Fibroblast of the conjunctiva (primary cell): ENCODE measurements at regions not wholly inside any gene's neighbourhood (a gene's known extent, or its start where the extent isn't known, plus 50 kb on each side); places are given as distances from the start of the nearest gene placed in this dataset.

Experiments used
- DNase-seq: peaks from one replicate; pipeline ENCODE4 v3.0.0-alpha.2; 2010; ENCODE audit warnings: low read depth

GRCh38 chr4:96531836-96532235 is 691.9 kb downstream of the PDHA2 start:
- DNase-seq: no peak

DNA sequence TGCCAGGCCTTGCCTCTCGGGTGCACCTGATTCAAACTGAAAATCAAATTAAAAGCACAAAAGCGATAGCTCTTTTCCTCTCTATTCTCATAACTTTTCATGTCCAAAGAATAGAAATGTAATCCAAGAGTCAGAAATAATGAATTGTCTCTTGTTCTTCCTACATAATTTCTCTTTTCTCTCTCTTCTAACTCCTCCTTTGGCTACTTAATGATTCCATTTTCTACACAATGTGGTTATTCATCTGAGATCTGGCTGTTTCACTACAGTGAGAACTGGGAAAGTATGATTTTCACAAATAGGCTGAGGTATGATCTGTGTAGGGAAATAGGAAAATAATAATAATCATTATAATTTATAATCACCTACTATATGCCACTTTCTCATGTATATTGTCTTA is 703.5 kb downstream of the PDHA2 start:
- no peak for DNase-seq

GRCh38 chr4:96558466-96558865 is 718.6 kb downstream of the PDHA2 start:
- no peak for DNase-seq

GRCh38 chr4:96566755-96567154 is 726.9 kb downstream of the PDHA2 start:
- DNase-seq: no peak

GRCh38 chr4:96585304-96585703 is 745.4 kb downstream of the PDHA2 start:
- no peak for DNase-seq

- DNase-seq: no peak
Measured at GRCh38 chr4:96593422-96593821, 753.5 kb downstream of the PDHA2 start.

DNA sequence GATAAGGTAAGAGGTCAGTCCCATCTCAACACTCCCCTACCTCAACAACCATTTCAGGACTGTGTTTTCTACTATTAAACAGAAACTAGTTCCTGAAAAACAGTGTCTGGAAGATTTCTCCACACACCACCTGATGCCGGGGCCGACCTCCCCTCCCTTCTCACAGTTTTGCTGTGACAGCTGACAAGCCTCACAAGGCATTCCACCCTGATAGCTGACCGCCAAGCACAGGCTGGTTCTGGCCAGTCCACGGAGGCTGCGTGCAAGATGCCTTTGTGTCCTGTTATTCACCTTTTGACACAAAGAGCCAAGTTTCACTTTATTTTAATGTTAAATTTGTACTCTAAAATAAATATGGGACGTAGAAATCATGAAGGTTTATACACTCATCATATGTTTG is 758.6 kb downstream of the PDHA2 start:
- no peak for DNase-seq

DNA sequence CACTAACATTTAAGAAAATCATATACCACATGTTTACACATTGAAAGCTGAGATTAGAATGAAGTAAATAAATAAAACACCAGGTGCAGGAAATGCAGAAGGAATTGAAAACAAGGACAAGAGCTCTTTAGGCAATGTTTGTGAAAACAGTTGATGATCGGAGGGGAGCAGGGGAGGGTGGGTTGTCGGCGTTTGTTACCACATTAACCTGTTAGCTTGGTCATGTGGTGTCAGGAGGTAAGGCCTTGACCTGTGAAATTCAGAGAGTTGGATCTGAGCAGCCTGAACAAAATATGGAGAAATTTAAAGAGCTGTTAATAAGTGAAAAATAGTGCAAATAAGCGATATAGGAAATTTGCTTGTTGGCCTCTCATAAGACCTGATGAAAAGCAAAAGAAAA is 759.9 kb downstream of the PDHA2 start:
- DNase-seq: no peak

DNA sequence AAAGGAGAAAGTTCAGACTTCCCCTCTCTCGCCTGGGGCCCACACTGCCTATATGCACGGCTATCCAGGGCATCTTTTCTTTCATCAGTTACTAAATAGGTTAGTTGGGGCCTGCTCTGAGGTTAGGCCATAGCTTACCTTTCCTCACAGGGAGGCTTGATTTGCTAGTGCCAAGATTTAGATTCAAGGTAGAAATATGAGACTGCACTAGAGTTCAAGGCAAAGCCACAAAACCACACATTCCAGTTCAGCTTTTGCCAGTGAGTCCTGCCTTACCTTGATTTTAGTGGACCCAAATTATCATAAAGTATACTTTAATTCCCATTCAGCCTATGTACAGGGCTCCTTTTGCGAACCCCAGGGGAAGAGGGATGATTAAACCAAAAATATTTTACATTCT is 762.8 kb downstream of the PDHA2 start:
- no peak for DNase-seq

GRCh38 chr4:96603641-96604040 is 763.7 kb downstream of the PDHA2 start:
- DNase-seq: no peak

DNA sequence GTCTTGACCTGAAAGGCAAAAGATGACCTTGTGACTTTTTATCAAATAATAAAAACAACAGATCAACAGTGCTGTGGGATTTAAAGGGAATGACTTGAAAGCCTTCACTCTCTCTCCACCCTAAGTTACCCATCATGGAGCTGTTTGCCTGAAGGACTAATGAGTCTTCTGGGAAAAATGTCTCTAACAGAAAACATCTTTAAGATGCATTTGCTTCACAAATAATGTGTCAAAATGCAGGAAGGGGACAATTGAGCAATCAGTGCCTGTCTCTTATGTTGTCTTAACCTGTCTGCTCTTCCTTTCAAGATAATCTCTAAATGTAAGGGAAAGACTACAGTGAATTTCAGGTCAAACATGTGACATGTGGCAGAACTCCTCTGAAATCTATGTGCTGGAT is 766.6 kb downstream of the PDHA2 start:
- no peak for DNase-seq

DNA sequence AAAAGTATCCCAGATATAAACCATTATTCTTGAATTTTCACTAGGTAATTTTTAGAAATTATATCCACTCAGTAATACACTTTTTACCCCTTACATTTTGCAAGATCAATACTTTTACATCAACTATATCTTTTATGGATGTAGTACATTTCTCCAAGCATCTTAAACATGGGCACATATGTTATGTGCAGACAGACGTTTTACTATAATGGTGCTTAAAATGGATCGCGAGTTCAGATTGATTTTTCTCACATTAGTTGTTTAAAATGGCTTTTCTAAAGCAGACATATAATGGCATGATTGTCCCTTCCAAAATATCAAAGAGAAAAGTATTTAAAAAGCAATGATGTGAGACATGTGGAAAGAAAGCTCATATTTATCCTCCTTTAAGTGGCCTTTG is 786.1 kb downstream of the PDHA2 start:
- no peak for DNase-seq

GRCh38 chr4:96630839-96631238 is 790.9 kb downstream of the PDHA2 start:
- no peak for DNase-seq

GRCh38 chr4:96637971-96638412 is 798.1 kb downstream of the PDHA2 start:
- no peak for DNase-seq

DNA sequence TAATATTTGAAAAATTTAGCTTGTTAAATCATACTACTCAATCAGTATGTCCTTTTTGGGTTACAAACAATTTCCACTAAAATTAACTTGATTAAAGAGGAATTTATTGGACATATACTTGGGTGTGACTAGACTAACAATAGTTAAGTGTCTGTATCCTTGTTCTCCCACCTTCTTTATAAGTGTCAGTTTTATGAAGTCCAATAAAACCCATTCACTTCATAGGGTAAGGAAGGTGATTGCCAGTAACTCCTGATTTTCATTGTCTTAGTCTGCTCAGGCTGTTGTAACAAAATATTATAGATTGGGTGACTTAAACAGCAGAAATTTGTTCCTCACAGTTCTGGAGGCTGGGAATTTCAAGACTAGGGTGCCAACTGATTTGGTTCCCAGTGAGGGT is 800.0 kb downstream of the PDHA2 start:
- DNase-seq: no peak

GRCh38 chr4:96642490-96642889 is 802.6 kb downstream of the PDHA2 start:
- DNase-seq: no peak

- no peak for DNase-seq
Measured at GRCh38 chr4:96646146-96646545, 806.3 kb downstream of the PDHA2 start.

- DNase-seq: no peak
Measured at GRCh38 chr4:96649536-96649935, 809.6 kb downstream of the PDHA2 start.

DNA sequence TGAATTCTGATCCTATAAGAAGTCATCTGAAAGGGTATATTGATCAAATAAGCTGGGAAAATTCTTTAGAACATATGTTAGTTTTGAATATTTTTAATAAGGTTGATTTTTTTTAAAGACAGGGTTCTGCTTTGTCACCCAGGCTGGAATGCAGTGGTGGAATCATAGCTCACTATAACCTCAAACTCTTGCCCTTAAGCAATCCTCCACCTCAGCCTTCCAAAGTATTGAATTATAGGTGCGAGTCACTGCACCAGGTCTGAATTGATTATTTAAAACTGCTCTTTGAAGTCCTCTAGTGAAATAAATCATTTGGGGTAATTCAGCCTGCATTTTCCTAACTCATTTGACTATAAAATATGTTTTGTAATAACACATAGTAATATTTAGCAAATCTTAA is 812.3 kb downstream of the PDHA2 start:
- DNase-seq: no peak

DNA sequence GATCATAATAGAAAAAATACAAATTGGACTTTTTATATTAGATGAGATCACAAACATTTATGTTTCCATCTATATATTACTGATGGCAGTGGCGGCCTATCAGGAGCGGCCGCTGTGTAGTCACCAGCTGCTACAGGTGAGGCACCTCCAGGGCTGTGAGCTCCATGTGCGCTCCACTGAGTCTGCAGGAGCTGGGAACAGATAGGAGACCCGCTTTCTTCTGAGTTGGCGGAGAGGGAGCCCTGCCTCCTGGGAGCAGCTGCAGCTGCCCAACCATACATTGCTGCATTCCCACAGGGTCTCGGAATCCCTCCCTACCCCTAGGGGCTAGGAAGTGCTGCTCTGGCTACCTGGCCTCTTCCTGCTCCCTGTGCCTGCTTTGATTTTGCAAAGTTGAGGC is 812.9 kb downstream of the PDHA2 start:
- DNase-seq: no peak

- no peak for DNase-seq
Measured at GRCh38 chr4:96654045-96654444, 814.2 kb downstream of the PDHA2 start.

DNA sequence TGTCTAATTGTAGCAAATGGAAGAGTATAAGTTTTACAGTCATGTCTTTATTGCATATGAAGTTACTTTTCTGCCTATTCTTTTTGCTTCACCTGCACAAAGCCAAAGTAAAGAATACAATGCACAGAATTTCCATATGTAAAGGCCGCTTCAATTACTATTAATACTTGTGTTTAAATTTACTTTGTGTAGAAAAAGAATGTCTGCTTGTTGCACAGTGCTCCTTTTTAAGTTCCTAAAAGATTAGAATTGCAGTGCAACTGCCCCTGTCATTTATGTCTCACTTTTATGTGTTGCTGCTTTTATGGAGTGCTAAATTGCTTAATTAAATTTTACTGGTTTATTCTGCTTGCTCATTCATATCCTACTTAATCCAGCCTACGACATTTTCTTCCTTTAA is 830.5 kb downstream of the PDHA2 start:
- DNase-seq: no peak

DNA sequence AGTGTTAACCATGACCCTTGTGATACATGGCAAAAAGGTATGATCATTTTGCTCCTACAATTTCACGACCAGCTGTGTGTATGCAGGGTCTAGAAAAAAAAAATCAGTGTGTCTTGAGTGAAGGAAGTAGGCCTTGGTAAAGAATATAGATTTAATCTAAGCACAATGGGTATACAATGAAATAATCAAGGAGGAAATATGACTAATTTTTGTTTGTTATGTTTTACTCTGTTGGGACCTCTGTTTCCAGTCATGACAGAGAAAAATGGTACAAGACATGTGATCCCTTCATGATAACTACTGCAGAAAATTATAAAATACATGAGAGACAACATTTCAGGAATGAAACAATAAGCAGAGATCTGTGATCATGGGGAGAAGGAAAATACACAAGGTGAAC is 835.5 kb downstream of the PDHA2 start:
- no peak for DNase-seq

DNA sequence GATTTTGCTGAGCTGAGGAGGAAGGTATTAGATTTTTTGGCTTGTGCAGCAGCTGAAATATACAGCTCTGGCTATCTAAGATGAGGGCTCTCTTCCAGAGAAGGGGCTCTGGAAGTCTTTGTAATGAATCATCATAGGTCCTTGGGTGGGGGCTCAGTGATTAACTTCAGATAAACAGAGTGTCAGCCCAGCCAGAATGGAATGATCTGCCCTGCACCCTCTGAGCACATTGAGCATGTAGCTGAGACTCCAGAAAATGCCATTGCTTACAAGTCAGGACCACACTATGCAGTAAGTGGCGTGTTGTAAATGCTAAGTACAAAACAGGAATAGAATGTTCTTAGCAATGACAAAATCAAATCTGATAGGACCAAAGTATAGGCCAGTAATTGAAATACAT is 836.0 kb downstream of the PDHA2 start:
- DNase-seq: no peak

DNA sequence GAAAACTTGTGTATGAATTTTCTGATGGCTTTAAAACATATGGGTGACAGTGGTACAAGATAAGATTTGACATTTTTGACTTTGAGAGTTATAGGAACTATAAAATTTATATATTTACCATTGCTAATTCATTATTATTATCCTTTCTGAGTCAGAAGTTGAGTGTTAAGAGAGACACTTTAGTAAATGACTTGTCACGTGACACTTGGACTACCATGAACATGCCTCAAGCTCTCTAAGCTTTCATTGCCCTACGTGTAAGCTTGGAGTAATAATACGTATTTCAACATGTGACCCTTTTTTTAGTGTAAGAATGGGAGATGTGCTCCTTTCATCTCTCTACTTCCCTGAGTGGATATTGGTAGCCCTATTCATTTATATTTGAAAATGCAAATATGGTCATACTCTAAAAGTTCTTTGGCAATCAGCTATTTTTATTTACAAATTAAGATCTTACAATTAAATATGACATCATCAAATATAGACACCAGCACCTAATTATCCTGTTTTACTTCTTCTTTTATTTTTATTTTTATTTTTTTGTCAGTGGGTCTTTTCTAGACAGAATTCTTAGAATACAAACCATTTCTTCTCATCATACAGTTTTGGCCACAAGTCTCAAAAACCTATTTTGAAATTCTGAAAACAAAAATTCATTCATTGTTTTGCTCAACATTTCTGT is 837.0 kb downstream of the PDHA2 start:
- DNase-seq: no peak
